ENCODE measurements at regions not wholly inside any gene's neighbourhood (a gene's known extent, or its start where the extent isn't known, plus 50 kb on each side); places are given as distances from the start of the nearest gene placed in this dataset.
A peak's percentile ranks its signal among the peaks of the same experiment; 100 is the strongest.

DNA sequence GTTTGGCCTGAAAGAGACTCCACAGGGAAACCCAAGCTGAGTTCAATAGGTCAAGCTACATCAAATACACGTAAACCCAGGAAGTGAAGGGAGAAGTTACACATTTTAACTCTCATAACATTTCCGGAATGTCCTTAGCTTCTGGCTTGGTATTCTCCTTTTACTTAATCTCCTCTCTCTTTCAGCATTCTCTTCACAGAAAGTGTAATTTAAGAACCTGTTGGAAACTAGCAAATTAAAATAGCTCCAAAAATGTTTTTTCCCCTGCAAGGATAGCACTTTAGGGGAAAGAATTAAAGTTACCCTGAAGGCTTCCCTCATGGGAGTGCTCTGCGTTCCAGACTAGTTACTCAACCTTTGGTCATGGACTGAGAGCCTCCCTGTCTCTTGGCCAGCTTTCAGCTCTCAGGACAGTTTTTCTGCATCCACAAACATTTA, 292.7 kb upstream of the TARS1 start:
- DNase-seq (ENCODE audit: low spot score) = peak; percentile 82

DNA sequence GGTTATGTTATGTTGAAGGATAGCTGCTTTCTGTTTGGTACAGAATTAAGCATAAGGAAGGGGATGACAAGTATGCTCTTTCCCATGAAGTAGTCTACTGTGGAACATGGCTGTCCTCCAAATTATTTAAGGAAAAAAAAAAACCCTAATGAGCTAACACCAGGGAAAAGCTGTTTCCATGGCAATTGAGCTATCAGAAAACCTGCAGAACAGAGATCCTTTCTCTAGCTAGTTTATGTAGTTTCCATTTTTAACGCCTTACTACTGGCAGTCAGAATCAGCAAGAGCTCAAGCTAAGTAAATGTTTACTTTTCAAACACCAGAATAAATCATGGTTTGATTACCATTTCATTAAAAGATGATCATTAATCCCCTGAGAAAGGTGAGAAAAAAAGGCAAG, 287.4 kb upstream of the TARS1 start:
- DNase-seq (ENCODE audit: low spot score) = no peak

DNA sequence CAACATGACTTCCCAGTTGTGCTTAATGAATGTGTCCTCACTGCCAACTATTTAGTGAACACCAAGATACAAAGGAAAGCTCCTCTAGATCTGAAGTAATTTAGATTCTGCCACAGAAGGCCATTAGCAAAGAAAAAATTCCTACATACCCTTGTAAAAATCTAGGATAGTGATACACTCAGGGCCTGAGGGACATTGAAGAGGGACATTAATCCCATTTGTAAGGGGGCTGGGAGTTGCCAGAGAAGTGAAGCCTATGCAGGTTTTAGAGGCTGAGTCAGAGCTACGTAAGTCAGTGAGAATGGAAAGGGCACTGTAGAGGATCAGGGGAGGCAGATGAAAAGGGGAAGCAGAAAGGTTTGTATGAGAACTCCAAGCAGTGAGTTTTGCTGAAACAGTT, 286.9 kb upstream of the TARS1 start:
- no peak for DNase-seq (ENCODE audit: low spot score)

DNA sequence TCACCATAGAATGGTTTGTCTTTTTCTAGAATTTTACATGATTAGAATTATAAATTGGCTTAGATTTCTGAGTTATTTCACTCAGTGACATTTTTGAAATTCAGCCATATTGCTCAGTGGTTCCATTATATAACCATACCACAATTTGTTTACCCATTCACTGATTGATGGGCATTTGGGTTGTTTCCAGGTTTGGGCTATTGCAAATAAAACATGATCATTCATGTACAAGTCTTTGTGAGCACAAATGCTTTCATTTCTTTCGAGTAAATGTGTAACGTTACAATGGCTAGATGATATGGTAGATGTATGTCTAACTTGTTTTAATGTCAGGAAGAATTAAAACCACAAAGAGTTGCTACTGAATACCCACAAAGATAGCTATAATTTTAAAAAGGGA, 279.9 kb upstream of the TARS1 start:
- DNase-seq (ENCODE audit: low spot score) = no peak

- DNase-seq (ENCODE audit: low spot score) = no peak
Observed at GRCh38 chr5:33161421-33161820, 279.3 kb upstream of the TARS1 start.

DNA sequence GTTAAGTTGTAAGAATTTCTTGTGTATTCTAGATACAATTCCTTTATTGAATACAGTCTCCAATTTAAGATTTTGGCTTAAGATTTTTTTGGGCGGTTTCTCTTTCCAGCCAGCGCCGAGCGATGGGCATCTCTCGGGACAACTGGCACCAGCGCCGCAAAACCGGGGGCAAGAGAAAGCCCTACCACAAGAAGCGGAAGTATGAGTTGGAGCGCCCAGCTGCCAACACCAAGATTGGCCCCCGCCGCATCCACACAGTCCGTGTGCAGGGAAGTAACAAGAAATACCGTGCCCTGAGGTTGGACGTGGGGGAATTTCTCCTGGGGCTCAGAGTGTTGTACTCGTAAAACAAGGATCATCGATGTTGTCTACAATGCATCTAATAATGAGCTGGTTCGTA, 278.7 kb upstream of the TARS1 start:
- DNase-seq (ENCODE audit: low spot score) = no peak

DNA sequence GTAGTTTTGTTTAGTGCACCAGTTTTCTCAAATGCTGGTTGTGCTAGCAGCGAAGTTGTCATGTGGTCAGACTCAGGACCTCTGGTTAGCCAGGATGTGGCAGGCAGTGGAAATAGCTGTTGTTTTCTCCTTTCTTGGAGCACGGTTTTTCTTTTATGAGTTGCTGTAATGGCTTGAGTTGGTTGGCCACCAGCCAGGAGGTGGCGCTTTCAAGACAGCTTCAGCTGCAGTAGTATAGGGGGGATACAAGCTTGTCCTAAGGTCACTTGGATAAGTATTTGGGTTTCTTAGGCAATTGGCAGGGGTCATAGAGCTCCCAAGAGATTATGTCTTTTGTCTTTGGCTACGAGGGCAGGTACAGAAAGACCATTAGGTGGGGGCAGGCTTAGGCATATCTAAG, 274.2 kb upstream of the TARS1 start:
- no peak for DNase-seq (ENCODE audit: low spot score)

DNA sequence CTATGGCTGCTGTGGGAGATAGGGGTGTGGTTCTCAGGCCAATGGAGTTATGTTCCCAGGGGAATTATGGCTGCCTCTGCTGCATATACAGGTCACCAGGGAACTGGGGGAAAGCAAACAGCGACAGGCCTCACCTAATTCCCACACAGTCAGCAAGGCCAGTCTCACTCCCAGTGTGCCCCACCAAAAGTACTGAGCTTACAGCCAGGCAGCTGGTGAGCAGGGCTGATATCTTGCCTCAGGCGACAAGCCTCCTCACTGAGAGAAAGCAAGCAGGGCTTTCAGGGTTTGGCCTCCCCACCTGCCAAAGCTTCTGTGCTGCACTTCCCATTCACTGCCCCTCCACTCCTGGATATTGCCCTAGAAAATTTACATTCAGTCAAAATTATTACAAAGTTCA, 273.8 kb upstream of the TARS1 start:
- no peak for DNase-seq (ENCODE audit: low spot score)

DNA sequence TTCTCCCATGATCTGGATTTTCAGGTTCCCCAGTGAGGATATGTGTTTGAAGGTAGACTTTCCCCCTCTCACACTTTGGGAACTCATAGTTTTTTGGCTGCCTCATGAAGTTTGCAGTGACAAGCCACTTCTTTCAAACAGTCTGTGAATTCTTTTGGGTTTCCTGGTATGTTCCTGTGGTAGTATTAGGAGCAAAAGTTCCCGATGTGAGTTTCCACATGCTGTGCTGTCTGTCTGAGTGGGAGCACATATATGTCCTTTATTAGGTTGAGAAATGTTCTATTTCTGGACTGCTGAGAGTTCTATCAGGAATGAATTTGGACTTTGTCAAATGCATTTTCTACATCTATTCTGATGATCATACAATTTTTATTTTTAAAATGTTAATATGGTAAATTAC, 273.2 kb upstream of the TARS1 start:
- no peak for DNase-seq (ENCODE audit: low spot score)

DNA sequence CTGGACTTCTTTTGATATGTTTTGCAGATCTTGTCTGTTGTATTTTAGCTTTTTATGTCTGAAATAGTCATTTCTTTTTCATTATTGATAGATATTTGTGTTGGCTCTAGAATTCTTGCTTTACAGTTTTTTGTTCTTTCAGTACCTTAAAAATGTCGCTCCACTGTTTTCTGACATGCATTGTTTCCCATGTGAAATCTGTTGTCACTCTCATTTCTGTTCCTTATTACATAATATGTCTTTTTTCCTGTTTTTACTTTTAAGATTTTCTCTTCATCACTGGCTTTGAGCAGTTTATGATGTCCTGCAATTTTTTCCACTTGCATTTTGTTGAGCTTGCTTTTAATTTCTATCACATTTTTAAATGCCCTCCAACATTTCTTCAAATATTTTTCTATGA, 270.4 kb upstream of the TARS1 start:
- no peak for DNase-seq (ENCODE audit: low spot score)

DNA sequence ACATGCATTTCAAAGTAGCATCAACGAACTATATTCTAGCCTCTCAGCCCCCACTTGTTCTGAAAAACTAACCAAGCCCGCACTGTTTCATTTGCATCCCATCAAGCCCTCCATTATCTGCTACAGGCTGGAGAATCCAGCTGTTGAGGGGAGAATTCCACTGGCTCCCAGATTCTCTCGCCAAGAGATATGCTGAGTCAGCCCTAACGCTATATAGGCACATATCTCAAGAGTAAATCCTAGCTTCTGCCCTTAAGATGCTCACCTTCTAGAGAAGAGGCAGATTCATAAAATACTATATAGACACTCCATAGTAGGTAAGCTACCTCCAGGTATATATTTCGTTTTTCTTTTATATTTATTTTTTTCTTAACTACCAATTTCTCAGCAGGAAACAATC, 266.4 kb upstream of the TARS1 start:
- no peak for DNase-seq (ENCODE audit: low spot score)

DNA sequence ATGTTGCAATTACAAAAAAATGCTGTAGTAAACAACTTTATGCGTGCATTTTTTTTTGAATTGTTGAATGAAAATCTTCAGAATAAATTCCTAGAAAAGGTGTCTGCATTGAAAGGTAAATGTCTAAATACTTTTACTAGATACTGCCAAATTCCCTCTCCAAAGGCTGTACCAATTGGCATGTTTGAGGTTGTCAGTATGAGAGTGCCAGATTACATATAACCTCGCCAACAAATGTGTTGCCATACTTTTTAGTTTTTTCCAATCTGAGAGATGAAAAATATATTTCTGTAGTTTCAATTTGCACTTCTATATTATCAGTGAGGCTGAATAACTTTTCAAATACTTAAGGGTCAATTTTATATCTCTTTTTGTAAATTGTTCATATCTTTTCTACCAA, 261.5 kb upstream of the TARS1 start:
- DNase-seq (ENCODE audit: low spot score) = no peak

DNA sequence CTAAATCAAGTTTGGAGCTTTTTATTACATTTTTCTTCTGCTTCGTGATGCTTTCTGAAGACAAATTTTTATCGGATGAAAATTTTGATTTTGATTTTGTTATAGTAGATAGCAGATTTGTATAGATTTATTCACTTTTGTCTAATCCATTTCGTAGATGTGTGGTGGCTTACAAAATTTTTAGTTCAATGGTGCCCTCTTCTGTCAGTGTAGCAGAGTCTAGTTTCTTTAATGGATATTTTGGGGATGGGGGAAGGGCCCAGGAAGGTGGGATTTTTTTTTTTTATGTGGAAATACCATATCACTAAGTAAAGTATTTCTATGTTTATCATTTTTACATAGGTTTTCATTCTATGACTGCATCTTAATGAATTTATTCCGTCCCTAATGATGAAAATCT, 259.9 kb upstream of the TARS1 start:
- peak; percentile 18 for DNase-seq (ENCODE audit: low spot score)

DNA sequence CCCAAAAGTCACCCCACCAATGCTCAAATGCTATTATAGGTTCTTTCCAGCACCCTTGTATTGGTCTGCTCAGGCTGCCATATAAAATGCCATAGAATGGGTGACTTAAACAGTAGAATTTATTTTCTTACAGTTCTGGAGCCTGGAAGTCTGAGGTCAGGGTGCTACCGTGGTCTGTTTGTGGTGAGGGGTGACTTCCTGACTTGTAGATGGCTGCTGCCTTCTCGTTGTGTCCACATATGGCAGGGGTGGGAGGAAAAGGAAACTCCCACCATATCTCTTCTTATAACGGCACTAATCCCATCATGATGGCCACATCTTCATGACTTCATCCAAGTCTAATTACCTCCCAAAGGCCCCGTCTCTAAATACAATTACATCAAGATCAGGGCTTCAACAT, 257.8 kb upstream of the TARS1 start:
- DNase-seq (ENCODE audit: low spot score) = no peak

- DNase-seq (ENCODE audit: low spot score) = no peak
Observed at GRCh38 chr5:33184367-33184766, 256.4 kb upstream of the TARS1 start.

DNA sequence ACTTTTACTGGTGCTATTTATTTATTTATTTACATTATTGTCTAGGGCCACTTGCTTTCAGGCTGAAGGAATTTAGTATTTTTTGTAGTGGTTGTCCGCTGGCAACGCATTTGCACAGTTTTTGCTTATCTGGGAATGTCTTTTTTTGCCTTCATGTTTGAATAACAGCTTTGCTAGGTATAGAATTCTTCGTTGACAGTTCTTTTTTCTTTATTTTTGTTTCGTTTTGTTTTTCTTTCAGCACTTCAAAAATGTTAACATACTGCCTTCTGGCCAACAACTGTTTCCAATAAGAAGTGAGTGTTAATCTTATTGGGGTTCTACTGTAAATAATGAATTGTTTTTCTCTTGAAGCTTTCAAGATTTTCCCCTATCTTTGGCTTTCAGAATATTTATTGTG, 252.7 kb upstream of the TARS1 start:
- DNase-seq (ENCODE audit: low spot score) = no peak

DNA sequence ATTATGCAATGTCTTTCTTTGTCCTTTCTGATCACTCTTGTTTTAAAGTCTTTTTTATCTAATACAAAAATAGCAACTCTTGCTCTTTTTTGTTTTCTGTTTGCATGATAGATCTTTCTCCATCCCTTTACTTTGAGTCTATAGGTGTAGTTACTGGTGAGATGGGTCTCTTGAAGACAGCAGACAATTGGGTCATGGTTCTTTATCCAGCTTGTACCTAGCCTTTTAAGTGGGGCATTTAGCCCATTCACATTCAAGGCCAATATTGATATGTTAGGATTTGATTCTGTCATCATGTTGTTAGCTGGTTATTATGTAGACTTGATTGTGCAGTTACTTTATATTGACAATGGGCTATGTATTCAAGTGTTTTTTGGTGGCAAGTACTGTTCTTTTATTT, 245.9 kb upstream of the TARS1 start:
- DNase-seq (ENCODE audit: low spot score) = no peak

GRCh38 chr5:33195431-33196165, 245.2 kb upstream of the TARS1 start:
- no peak for DNase-seq (ENCODE audit: low spot score)

DNA sequence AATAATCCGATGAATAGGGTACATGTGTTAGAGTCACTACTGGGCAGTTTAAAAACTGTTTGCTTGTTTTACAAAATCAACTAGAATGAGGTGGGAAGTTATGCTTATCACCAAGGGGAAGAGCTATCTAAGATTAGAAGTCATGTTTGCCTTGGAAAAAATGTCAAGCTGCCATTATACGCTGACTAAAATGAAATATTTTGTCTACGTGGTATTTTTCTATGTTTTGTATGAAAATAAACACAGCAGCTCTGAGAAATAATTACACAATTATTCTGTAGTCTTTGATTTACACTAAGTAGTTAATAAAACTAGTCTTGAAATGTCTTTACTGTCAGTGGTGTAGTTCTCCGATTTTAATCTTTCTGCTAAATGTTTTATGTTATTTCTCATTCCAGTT, 241.9 kb upstream of the TARS1 start:
- DNase-seq (ENCODE audit: low spot score) = no peak

DNA sequence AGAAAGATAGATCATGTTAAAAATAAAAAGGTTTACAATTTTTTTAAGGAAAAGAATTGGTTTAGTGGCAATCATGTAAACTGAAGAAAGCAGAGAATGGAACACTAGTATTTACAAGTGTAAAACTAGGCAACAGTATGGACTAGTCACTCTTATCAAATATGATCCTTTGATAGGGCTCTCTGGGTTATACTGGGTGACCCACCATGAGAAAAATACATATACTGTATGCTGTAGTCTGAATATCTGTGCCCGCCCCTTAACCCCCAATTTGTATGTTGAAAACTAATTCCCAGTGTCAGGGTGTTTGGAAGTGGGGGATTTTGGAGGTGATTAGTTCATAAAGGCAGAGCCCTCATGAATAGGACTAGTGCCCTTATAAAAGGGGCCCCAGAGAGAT, 236.8 kb upstream of the TARS1 start:
- no peak for DNase-seq (ENCODE audit: low spot score)

DNA sequence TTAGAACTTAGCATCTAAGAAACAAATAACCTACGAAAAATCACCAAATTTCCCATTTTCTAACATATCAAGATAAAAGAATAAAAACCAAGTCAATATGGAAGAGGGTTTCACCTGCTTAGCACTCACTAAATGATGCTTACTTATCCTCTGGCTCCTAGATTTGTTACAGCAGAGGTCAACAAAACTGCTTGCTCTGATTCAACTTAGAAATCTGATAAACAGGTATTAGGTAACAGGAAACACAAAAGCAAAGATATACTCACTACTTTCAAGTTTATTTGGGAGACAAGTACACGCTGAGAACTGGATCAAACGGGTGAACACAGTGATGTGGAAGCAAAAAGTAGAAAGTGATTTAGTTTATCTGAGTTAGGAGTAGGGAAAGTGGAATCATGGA, 235.7 kb upstream of the TARS1 start:
- no peak for DNase-seq (ENCODE audit: low spot score)

DNA sequence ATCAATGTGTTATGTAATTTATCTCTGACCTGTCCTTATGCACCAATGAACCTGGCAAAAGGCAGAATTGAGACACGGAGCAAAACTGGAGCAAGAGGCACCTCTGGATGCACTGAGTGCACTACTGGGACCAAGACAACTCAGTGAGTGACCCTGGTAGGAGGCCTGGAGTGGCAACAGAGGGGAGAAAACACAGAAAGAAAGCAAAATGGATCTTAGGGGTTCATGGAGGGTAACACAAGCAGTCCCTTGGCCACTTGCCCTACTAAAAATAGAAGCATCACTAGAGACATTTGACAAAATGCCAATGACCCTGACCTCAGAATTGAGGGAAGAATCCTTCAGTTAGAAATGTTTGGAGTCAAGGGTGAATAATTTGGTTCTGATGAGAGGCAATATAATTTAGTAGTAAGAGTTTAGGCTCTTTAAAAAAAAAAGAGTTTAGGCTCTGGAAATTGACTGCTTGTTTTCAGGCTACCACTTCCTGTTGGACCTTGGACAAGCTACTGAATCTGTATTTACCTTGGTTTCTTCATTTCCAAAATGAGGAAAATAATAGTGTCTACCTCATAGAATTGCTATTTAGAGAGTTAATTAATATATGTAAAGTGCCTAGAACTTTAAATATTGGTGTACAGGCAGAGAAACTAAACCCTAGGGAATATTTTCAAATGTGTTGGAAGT, 234.9 kb upstream of the TARS1 start:
- no peak for DNase-seq (ENCODE audit: low spot score)

- no peak for DNase-seq (ENCODE audit: low spot score)
Observed at GRCh38 chr5:33206962-33207506, 233.7 kb upstream of the TARS1 start.

All from umbilical cord (tissue), 1 donor.